ENCODE measurements at regions not wholly inside any gene's neighbourhood (a gene's known extent, or its start where the extent isn't known, plus 50 kb on each side); places are given as distances from the start of the nearest gene placed in this dataset.

- TF ChIP-seq CTCF (IDR thresholded peaks at IDR 0.05; ENCODE audit: low read depth, low read length, poor library complexity, severe bottlenecking), result no peak
- Histone ChIP-seq H3K27ac (ENCODE audit: low read depth, low read length) (no peak overlapping the region), H3K4me1 (ENCODE audit: control insufficient read depth, low read length) (no peaks in the 10 kb centered on the region), H3K79me2 (ENCODE audit: control insufficient read depth, low read length) (no peaks in the 10 kb centered on the region), H3K4me2 (ENCODE audit: low read length) (no peak overlapping the region), H4K20me1 (ENCODE audit: control insufficient read depth, insufficient read depth, low read depth, low read length) (no peaks in the 10 kb centered on the region), H3K27me3 (ENCODE audit: control insufficient read depth, low read length) (no peaks in the 10 kb centered on the region), H3K9me3 (ENCODE audit: control insufficient read depth, insufficient read depth, low read length) (no peaks in the 10 kb centered on the region), H3K4me3 (ENCODE audit: low read length) (no peak overlapping the region), H3K9me2 (replicated peaks; ENCODE audit: control insufficient read depth, low read length) (no peaks in the 10 kb centered on the region), H3K36me3 (ENCODE audit: control insufficient read depth, low read length) (no peaks in the 10 kb centered on the region), H3F3A (ENCODE audit: control insufficient read depth, insufficient read depth) (no peaks in the 10 kb centered on the region)
Observed at GRCh38 chr2:118171546-118171945, 83.3 kb downstream of the INSIG2 start.

- H3K36me3 ChIP-seq (ENCODE audit: control insufficient read depth, low read length), result no peaks in the 10 kb centered on the region
- no peaks in the 10 kb centered on the region for H3F3A ChIP-seq (ENCODE audit: control insufficient read depth, insufficient read depth)
- no peaks in the 10 kb centered on the region for H3K79me2 ChIP-seq (ENCODE audit: control insufficient read depth, low read length)
- H3K27me3 ChIP-seq (ENCODE audit: control insufficient read depth, low read length), result no peaks in the 10 kb centered on the region
- H3K4me1 ChIP-seq (ENCODE audit: control insufficient read depth, low read length), result no peaks in the 10 kb centered on the region
- no peak overlapping the region for H3K4me3 ChIP-seq (ENCODE audit: low read length)
- H4K20me1 ChIP-seq (ENCODE audit: control insufficient read depth, insufficient read depth, low read depth, low read length), result no peaks in the 10 kb centered on the region
- H3K27ac ChIP-seq (ENCODE audit: low read depth, low read length), result no peak overlapping the region
- no peak overlapping the region for H3K4me2 ChIP-seq (ENCODE audit: low read length)
- no peaks in the 10 kb centered on the region; the same call in 1 of the 2 replicates for H3K9me3 ChIP-seq (ENCODE audit: control insufficient read depth, insufficient read depth, low read length)
- H3K9me2 ChIP-seq (replicated peaks; ENCODE audit: control insufficient read depth, low read length), result no peaks in the 10 kb centered on the region
- TF ChIP-seq EZH2phosphoT487 (IDR thresholded peaks at IDR 0.05; ENCODE audit: borderline replicate concordance, low read length) (no peak), CTCF (IDR thresholded peaks at IDR 0.05; ENCODE audit: low read depth, low read length, poor library complexity, severe bottlenecking) (no peak)
Observed at GRCh38 chr2:118169359-118170005, 81.2 kb downstream of the INSIG2 start.

GRCh38 chr2:118168615-118169014 is 80.3 kb downstream of the INSIG2 start:
- no peaks in the 10 kb centered on the region for H4K20me1 ChIP-seq (ENCODE audit: control insufficient read depth, insufficient read depth, low read depth, low read length)
- TF ChIP-seq CTCF (IDR thresholded peaks at IDR 0.05; ENCODE audit: low read depth, low read length, poor library complexity, severe bottlenecking) (no peak), EZH2phosphoT487 (IDR thresholded peaks at IDR 0.05; ENCODE audit: borderline replicate concordance, low read length) (no peak)
- no peak overlapping the region for H3K4me3 ChIP-seq (ENCODE audit: low read length)
- H3K4me2 ChIP-seq (ENCODE audit: low read length), result no peak overlapping the region
- no peaks in the 10 kb centered on the region for H3F3A ChIP-seq (ENCODE audit: control insufficient read depth, insufficient read depth)
- no peaks in the 10 kb centered on the region; the same call in 1 of the 2 replicates for H3K9me3 ChIP-seq (ENCODE audit: control insufficient read depth, insufficient read depth, low read length)
- no peaks in the 10 kb centered on the region for H3K36me3 ChIP-seq (ENCODE audit: control insufficient read depth, low read length)
- H3K27ac ChIP-seq (ENCODE audit: low read depth, low read length), result no peak overlapping the region
- H3K4me1 ChIP-seq (ENCODE audit: control insufficient read depth, low read length), result no peaks in the 10 kb centered on the region
- no peaks in the 10 kb centered on the region for H3K27me3 ChIP-seq (ENCODE audit: control insufficient read depth, low read length)
- H3K79me2 ChIP-seq (ENCODE audit: control insufficient read depth, low read length), result no peaks in the 10 kb centered on the region
- H3K9me2 ChIP-seq (replicated peaks; ENCODE audit: control insufficient read depth, low read length), result no peaks in the 10 kb centered on the region

All from DOHH2 (cell line).